GM12872 (cell line): ENCODE measurements at regions not wholly inside any gene's neighbourhood (a gene's known extent, or its start where the extent isn't known, plus 50 kb on each side); places are given as distances from the start of the nearest gene placed in this dataset.

Experiments used
- TF ChIP-seq, protein P1 (sequence below): IDR thresholded peaks from 3 replicates; pipeline ENCODE4 v1.5.1; 2011; ENCODE audit warnings: low read depth, mild to moderate bottlenecking, low read length, moderate library complexity; ENCODE audit not compliant: insufficient read depth

DNA sequence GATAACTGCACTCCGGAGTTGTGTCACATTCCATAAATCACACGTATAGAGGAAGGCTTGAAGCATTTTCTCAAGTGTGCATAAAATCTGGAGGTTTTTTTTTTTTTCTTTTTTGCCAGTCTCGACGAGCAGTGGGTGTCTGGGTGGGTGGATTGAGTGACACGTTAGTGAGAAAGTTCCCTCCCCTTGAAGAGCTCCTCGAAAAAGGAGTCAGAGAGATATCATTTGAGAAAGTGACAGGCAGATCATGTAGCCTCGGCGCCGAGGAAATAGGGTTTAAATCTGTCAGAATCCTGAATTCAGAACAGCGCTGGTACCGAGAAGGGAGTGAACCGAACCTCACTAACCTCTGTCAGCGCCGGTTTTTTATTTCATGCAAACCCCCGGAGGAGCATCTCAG, 269.5 kb upstream of the ARID1B start:
- TF ChIP-seq, protein P1, sequence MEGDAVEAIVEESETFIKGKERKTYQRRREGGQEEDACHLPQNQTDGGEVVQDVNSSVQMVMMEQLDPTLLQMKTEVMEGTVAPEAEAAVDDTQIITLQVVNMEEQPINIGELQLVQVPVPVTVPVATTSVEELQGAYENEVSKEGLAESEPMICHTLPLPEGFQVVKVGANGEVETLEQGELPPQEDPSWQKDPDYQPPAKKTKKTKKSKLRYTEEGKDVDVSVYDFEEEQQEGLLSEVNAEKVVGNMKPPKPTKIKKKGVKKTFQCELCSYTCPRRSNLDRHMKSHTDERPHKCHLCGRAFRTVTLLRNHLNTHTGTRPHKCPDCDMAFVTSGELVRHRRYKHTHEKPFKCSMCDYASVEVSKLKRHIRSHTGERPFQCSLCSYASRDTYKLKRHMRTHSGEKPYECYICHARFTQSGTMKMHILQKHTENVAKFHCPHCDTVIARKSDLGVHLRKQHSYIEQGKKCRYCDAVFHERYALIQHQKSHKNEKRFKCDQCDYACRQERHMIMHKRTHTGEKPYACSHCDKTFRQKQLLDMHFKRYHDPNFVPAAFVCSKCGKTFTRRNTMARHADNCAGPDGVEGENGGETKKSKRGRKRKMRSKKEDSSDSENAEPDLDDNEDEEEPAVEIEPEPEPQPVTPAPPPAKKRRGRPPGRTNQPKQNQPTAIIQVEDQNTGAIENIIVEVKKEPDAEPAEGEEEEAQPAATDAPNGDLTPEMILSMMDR: no peak

DNA sequence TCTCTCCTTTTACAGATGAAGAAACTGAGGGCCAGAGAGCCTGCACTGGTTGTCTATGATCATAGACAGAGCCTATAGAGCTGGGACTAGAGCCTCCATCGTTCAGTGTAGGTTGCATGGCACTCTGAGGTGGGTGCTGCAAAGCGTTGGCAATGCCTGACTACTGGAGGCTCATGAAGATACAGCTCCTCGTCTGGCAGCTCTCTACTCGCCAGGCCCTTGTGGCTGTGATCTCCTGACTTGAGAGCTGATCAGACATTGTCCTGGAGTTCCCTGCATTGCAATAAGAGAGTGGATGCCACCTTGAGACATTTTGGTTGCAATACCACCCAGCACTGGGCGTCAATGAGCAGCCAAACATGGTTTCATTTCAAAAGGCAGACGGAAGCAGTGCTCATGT, 270.1 kb upstream of the ARID1B start:
- TF ChIP-seq, protein P1: no peak

DNA sequence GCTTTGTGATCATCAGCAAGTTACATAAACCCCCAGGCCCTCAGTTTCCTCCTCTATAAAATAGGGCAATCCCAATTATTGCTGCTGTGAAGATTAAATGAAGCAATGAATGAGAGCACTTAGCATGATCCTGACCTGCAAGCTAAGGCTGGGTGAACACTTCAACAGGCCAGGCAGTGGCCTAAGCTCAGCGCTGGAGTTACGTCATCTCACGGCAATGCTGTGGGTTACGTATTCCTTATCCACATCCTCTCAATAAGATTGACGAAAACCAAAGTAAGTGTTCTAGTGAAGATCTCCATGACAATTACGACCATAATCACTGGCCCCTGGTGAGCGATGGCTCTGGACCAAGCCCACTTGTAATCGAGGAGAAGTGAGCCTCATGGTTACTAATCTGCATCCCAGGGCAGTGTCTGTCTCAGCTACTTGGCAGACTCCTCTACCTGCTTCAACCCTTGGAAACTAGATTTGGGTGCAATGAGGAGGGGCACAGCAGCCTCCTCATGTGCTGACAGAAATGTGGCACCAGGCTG, 274.1 kb upstream of the ARID1B start:
- TF ChIP-seq, protein P1: no peak

DNA sequence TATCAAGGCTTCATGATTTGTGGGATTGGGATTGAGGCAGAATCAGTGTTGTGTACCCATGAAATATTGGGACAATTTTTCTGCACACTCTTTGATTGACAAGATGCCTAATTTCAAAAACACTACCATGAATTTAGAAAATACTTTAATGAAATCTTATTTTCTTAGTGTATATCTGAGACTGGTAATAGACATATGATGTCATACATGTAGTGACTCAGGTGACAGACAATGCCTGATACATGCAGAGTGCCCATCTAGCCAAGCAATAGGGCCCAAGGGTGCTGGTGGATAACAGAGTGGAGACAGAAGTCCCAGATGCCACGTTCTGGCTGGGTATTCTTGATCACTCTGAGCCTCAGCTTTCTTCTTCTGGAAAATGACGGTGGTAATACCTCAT, 279.6 kb upstream of the ARID1B start:
- TF ChIP-seq, protein P1: no peak

DNA sequence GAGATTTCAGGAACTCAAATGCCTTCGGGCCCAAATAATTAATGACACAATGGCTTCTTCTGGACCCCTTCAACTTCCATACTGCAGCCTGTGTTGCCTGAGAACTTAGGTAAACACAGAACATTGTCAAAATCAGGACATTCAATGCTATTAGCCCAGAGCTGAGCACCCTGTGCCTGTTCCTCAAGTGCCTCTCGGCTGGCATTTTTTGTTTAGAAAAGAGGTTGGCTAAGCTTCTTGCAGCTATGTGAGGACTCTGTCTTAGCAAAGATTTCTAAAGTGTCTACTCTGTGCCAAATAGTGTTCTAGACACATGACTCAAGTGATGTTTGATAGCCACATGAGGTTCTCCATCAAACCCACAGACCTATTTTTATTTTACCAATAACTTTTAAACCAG, 289.3 kb upstream of the ARID1B start:
- TF ChIP-seq, protein P1: no peak

DNA sequence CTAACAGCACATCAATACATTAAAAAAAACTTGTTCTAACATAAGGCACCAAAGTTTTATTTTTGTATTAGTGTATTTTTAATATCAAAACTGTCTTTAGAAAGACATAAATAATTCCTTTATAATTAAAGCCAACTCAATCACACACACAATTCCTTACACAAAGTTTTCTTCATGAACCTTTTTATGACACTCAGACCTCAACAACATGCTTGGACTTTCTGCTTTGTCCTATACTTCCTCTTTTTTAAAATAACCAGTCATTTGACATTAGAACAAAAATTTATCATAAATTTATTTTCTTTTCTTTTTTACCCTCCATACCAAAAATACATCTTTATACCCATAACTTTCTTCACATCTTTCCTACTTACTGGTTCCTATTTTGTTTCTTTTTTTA, 292.0 kb upstream of the ARID1B start:
- TF ChIP-seq, protein P1: no peak

DNA sequence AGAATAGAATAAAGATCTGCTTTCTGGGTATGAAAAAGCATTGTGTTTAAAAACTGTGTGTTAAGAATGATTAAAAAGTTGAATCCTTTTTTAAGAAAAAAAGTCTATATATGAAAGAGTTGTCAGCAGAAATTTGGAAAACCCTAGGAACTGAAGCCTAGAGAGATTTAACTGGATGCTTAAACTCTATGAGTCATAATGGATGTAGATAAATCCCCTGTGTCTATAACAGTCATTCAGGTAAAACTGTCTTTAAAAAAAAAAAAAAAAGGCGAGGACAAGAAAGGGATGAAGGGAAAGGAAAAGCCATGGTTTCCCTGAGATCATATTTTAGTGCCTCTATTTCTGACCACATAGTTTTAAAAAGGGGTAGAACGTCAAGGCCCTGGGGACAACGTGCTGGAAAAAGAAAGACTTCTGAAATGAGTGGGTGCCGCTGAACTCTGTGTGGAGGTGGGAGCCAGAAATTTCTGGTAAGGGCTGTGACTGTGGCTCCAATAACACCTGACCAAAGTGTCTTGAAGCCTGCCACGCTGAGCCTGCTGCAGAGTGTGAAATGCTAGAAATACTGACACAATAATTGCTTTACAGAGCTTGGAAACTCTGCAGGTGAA, 302.6 kb upstream of the ARID1B start:
- TF ChIP-seq, protein P1: no peak

DNA sequence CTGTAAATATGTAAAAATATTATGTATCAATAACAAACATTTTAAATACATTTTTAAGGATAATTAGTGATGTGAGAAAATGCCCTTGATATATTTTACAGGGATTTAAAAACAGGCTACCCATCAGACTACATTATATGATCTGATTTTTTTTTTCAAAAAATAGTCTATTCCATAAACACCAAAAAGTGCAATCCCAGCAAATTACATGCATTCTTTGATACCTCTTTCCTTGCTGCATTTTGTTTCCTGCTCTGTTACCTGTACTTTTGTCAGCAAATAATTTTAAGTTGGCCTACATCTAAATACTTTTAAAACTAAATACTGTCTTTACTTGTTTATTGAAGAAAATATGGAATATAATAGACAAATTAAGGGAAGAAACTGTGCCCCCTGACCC, 306.2 kb upstream of the ARID1B start:
- TF ChIP-seq, protein P1: no peak
